RPMI7951 (cell line): ENCODE measurements at regions not wholly inside any gene's neighbourhood (a gene's known extent, or its start where the extent isn't known, plus 50 kb on each side); places are given as distances from the start of the nearest gene placed in this dataset.
"Not testable (repeated sequence)": the region's sequence is repeated elsewhere in the genome, so short reads cannot be mapped to it uniquely, and the experiment has no call there.

ENCODE experiments used
- DNase-seq: peaks from one replicate; pipeline ENCODE4 v3.0.0-alpha.2; 2012; ENCODE audit warnings: low read depth

DNA sequence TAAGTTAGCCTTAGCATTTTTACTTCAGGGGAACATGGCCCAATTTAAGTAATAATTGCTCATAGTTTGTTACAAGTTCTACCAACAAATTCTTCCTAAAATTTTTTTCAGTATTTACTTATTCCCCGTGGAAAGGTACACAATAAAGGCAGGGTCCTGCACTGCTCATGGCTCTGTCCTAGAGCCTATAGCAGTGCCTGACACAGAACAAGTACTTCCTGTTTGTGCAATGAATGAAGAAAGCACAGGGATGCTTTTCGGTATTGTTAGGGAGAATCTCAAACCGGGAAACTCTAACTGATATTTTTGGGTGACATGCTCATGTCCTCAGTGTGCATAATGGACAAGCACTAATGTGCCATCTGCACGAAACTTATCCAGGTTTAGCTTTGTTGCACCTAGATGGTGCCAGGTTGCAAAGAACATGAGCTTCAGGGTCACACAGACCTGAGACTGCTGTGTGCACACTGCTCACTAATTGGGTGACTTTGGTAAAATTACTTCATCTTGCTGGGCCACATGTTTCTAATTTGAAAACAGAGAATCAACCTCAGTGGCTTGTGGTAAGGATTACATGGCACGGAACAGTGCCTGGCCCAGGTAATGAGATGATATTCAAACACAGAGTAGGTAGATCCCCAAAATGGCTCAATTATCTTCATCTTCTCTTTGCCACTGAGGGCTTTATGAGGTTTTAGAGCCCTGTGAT is 175.8 kb upstream of the NPY2R start:
- DNase-seq: no peak

DNA sequence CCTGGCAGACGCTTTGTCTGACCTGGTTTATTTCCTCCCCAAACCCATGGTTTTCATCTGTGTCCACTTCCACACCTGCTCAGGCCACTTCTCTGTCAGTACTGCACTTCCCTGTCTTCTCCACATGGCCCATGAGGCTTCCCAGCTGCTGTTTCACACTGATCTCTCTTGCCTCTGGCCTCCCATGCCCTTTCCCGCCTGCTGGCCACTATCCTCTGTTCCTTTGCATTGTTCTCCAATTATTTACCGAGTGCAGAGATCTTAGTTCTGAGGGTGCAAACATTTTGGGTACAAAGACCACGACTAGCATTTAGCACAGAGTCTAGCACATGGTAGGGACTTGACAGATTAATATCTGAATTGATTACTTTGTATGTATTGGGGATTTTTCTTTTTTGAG is 174.8 kb upstream of the NPY2R start:
- no peak for DNase-seq

DNA sequence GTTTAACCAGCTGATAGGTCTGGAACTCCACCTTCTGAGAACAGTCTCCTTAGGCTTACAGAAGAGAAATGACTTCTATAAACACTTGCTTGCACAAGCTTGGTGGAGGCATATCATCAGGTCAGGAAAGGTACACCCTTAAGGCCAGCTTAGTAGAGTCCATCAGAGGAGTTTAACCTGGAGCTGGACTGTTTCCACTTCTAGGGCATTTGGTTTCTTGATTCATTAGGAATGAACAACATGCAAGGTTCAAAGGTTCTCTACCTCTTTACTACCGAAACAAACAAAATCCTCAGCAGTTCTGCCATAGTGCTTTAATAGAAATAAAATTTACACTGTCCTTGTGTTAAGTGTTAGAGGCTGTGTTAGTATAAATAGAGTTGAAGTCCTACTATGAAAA is 171.4 kb upstream of the NPY2R start:
- DNase-seq: no peak

DNA sequence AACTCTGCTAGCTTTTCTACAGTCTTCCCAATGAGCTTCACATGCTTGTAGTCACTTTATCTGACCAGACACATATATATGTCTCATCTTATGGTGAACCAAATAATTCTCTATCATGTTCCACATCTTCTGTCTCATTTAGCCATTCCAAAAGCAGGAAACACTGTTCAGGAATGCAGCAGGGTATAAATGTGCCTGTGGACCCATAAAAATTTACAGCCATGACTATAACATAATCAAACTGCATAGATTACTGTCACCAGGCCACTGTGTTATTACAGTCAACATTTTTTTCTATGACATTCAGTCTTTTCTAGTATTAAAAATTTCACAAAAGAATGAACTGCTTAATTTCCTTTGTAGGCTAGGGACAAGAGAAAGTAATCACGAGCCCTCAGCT is 170.0 kb upstream of the NPY2R start:
- DNase-seq: no peak

DNA sequence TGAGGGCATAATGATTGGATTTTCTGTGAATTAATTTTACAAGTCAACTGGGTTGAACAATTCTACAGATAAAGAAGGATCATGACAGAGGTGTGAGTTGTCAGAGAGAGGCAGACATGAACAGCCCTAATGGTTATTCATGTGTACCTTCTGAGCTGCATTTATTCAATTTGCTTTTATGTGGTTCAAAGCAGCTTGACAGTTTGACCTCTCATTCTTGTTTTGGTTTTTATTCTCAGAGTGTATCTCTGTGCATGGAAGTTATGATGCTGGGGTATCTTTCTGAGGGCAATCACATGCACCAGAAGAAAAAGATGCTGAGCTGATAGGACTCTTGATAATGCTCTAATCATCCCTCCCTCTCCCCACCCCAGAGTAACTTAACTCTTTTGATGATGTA is 169.3 kb upstream of the NPY2R start:
- no peak for DNase-seq

DNA sequence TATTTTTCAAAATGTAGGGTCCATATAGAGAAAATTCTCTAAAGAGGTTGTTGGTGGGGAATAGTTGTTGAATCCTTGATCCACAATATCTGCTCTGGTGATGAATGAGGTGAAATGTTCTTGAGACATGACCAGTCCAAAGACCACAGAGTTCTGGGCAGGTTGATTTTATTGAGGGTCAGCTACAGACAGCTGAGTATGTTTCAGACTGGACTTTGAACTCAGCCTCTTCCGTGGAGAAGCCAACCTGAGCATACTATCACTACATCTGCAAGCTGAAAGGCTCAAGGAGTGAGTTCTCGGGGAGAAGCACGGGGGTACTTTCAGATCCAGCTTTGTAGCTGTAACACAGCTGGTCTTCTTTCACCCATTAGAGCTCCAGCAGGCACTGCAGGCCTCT is 168.4 kb upstream of the NPY2R start:
- DNase-seq: no peak

DNA sequence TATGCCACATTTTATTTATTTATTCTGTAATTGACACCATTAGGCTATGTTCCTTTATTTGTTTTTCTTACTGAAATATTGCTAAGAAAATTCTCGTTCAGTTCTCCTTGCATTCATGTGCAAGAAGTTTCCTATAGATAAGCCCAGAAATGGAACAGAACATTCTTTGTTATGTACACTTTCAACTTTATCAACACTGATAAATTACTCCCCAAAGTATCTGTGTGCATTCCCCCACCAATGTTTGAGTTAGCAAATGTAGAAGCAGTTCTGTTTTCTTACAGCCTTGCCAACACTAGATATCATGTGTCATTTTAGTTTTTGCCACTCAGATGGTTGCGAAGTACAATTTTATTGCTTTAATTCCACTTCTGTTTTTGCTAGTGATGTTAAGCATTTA is 166.4 kb upstream of the NPY2R start:
- DNase-seq: no peak

DNA sequence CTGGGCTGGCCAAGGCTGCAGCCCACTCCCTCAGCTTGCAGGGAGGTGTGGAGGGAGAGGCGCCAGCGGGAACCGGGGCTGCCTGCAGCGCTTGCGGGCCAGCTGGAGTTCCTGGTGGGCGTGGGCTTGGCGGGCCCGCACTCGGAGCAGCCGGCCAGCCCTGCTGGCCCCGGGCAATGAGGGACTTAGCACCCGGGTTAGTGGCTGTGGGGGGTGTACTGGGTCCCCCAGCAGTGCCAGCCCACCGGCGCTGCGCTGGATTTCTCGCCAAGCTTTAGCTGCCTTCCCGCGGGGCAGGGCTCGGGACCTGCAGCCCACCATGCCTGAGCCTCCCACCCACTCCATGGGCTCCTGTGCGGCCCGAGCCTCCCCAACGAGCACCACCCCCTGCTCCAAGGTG is 164.2 kb upstream of the NPY2R start:
- not testable (repeated sequence) for DNase-seq

DNA sequence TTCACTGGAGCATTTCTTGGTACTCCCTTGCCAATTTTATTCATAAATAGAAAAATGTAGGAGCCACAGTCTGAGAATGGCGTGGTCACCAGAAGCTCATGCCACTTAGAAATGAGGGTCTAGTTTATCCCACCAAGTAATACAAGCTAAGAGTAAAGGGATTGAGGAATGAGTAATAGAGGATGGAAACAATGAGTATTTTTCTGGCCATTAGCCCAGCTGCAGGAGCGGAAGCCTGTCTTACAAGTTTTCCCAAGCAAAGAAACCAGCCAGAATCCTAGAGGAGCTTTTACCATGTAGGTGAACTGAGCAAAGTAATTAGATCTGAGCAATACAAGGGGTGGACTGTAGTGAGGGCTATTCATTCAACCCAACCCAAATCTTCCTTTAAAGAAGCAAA is 160.7 kb upstream of the NPY2R start:
- peak; percentile 2 for DNase-seq

DNA sequence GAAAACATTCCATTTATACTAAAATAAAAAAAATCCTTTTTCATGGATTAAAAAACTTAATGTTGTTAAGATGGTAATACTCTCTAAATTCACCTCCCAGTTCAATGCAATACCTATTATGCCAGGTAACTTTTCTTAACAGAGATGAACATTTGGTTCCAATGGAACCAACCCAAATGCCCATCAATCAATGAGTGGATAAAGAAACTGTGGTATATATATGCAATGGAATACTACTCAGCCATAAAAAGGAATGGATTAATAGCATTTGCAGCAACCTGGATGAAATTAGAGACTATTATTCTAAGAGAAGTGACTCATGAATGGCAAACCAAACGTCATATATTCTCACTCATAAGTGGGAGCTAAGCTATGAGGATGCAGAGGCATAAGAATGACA is 154.4 kb upstream of the NPY2R start:
- not testable (repeated sequence) for DNase-seq

DNA sequence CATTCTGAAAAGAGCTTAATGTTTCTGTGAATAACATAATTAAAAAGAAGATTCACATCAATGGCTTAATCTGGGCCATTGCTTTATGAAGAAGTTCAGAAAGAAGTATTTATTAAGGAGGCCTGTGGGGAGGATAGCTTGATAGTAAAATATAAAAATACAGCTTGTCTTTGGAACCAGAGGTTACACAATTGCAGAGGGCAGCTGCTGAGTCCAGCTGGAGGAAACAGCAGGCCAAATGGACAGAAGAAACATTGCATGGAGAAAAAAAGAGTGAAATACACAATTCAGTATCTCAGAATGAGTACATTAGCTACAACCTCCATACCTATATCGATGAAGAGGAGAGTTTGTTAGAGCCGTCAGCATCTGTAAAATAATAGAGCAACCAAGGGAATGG is 148.0 kb upstream of the NPY2R start:
- DNase-seq: no peak

DNA sequence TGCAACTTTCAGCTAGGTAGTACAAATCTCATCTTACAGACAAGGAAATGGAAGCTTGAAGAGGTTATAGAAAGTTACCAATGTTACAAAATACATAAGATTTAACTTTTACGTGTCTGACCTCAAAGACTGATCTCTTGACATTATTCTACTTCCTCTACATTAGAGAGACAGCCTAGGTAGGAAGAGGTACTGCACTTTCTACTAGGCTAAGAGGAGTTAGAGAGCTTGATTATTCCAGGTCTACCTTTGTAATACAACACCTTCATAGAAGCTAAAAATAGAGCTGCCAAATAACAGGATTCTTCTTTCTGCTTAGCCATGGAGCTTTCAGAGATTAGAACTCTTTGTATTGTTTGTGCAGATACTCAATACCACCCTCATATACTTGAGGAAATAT is 147.6 kb upstream of the NPY2R start:
- DNase-seq: no peak

DNA sequence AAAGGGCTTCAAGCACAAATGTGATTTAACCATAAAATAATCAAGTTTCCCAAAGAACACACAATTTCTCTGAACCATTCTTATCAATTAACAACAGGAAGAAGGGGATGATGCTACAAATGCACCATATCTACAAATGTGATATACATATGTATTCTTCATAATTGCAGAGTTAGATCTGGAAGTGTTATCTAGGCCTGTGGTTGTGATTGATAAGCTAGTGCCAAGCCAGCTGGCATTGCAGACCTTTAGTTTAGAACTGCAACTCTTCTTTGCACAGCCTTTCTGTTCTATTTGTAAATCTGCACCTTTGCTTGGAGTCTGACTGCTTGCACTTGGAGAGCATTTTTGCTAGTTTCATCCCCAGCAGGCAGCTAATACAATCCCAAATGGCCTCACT is 145.5 kb upstream of the NPY2R start:
- DNase-seq: no peak

DNA sequence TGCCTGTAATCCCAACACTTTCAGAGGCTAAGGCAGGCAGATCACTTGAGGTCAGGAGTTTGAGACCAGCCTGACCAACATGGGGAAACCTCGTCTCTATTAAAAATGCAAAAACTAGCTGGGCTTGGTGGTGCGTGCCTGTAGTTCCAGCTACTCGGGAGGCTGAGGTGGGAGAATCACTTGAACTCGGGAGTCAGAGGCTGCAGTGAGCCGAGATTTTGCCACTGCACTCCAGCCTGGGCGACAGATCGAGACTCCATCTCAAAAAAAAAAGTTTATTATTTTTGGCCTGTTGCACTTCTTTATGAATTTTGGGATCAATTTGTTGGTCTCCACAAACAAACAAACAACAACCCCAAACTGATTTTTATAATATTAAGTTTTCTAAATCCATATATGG is 143.5 kb upstream of the NPY2R start:
- DNase-seq: not testable (repeated sequence)

DNA sequence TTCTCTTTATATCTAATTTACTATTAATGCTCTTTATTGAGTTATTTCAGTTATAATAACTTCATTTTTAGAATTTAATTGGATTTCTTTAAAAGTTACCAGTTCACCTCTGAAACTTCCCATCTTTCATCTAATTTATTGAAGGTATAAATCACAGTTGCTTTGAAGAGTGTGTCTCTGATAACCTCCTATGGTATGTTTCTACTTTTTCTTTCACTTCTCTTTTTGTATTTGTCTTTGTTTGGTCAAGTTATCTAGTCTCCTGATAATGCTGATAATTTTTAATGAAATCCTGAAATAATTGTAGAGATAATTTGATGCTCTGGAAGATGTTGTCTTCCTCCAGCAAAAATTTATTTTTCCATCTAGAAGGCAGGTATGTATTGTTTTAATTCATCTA is 141.6 kb upstream of the NPY2R start:
- no peak for DNase-seq

DNA sequence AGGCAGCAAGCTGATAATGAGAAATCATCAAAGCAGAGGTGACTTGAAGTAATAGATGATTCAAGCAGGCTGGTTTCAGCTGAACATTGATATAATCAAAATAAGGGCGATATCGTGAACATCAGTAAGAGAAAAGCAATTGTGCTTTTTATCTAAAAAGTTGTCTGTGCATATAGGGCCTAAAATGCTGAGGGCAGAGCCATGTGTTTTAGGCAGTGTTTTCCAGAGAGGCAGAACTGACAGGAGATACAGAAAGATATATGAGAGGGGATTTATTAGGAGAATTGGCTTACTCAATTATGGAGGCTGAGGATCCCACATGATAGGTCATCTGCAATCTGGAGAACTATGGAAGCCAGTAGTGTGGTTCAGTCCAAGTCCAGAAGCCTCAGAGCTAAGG is 136.5 kb upstream of the NPY2R start:
- DNase-seq: no peak

DNA sequence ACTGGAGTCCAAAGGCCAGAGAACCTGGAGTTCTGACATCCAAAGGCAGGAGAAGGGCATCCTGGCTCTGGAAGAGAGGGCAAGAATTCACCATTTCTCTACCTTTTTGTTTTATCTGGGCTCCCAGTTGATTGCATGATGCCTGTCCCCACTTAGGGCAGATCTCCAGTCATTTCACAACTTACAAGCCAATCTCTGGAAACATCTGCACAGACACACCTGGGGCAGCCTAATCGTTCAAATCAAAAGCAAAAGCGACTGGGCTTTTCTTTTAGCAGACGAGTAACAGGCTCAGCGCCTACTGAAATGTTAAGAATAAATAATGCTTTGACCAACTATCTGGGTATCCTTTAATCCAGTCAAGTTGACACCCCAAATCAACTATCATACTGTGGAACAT is 136.0 kb upstream of the NPY2R start:
- DNase-seq: no peak

DNA sequence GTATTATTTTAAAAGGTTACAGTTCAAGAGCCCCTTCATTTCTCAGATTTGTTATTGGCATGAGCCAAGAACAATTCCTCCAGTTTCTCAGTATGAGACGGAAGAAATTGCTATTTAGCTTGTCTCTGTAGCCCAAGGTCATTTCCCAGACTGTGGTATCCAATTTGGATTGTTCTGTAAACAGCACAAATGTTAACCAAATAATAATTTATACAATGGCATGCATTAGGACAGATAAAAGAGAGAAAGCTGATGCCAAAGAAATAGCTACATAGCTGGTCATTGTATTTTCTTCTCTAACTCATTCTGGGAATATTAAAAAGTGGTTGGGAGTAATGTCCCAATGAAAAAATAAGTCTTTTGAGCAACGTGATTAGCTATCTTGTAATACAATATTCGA is 134.6 kb upstream of the NPY2R start:
- no peak for DNase-seq

DNA sequence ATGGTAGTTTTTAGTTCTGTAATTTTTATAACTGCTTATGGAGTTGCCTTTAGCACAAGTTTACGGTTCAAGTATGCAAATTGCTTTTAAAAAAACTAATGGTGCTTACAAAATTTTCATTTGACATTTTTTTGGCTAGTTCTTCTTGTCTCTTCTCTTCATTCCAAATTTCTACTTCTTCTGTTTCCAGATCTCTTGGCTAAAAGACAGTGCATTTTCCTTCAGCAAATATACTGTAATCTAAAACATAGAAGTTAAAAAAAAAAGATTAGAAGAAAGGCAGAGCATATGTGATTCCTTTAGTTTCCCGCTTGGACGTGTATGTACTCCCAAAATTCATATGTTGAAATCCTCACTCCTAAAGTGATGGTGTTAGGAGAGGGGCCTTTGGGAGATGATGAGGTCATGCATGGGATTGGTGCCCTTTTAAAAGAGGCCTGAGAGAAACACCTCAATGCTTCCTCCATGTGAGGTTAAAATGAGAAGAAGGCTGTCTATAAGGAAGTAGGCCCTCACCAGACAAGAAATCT is 132.1 kb upstream of the NPY2R start:
- no peak for DNase-seq

DNA sequence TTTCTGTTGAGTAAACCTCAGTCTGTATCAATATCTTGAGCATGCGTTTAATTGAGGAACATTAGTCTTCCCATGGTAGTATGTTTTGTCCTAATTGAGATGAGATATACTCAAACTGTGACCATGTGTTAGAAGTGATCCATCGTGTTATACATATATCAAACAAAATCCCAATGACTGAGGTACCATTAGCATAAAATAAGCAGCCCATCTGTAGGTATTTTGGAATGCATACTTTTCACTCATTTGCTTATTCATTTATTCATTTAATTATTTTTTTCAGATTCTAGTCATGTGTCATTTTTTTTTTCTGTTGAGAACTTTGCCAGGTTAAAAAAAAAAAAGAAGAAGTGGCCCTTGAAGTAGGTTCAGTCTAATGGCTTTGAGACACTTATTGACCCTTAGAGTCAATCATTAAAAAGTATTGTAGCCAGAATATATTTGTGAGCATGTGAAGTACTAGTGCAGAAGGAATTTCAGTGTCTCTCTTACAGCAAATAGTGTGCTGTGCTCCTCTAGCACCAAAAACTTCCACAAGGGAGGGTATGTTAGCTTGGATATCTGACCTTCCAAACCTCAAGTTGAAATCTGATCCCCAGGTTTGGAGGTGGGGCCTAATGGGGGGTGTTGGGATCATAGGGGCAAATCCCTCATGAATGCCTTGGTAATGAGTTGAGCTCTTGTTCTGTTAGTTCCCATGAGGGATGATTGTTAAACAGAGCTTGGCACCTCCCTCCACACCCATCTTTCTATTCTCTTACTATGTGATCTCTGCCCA is 130.8 kb upstream of the NPY2R start:
- no peak for DNase-seq

DNA sequence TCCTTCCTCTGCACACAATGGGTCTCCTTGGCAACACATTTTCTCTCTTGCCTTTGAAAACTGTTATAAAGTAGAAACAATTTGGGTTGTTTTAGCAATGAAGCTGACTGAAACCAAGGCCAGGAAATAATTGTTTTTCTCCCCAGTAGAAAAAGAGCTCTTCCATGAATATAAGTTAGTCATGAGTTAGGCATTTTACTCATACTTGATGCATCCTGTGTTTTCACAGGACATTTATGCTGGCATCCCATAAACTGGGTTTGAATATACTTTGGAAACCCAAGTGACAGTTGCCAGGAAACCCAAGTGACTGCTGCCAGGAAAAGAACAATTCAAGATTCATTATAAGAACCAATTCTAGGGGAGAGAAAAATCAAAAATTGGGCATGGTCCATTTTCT is 128.6 kb upstream of the NPY2R start:
- no peak for DNase-seq

DNA sequence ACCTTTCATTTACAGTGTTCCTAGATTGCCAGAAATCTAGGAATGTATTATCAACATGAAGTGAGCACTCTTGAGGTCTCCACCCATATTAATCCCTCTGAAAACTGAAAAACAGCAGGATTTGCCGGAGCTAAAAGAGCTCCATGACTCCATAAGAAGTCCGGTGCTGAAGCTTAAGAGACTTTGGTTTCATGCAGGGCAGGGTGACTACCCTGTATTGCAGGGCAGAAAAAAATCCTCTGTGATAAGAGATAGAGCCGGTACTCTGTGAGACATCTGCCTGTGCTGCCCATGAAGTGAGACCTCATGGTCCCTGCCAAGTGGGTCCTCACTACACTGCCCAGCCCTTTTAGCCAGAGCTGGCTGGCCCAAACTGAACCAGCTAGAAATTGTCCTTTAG is 127.2 kb upstream of the NPY2R start:
- no peak for DNase-seq

DNA sequence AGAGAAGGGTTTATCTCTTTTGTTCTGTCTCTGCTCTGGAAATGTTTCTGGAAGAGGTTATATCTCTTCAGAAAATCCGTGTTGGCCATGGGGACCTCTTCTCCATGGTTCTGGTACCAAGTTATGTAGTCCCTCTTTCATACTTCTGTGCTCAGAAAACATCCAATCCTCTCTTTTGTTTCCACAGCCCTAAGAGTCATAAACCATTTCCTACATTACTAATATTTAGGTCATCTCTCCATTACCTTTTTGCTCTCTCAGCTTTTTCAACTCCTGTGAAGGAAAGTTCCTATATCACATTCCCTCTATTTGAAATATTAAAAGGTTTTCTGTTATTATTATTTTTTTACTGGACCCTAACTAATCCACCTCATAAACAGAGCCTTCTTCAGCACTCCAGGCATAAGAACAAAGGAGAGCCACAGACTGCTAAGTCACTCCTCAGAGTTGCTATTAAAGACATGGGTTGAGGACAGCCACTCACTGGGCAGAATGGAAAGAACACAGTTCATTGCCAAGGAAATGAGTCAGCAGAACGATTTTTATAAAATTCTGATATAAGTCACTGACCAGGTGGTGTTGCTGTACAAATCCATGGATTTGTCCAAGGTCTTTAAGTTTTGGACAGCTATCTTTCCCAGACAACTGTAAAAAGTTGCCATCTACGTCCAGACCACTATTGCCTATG is 122.4 kb upstream of the NPY2R start:
- no peak for DNase-seq
